Activated CD4-positive, alpha-beta T cell treated with anti-CD3 and anti-CD28 coated beads, Interleukin-2, amount 50 U/mL, for 48 hours (primary cell): ENCODE measurements at regions not wholly inside any gene's neighbourhood (a gene's known extent, or its start where the extent isn't known, plus 50 kb on each side); places are given as distances from the start of the nearest gene placed in this dataset.
"Not testable (repeated sequence)": the region's sequence is repeated elsewhere in the genome, so short reads cannot be mapped to it uniquely, and the experiment has no call there.

Experiments
- DNase-seq, 2 experiments: peaks; one replicate each; pipeline ENCODE4 v3.0.0-alpha.2; 2020

GRCh38 chr12:24349051-24349799, 399.8 kb upstream of the SOX5 start:
- DNase-seq: no peak

- not testable (repeated sequence) for DNase-seq
Measured at GRCh38 chr12:24348180-24348579, 398.7 kb upstream of the SOX5 start.

- no peak for DNase-seq
Measured at GRCh38 chr12:24328261-24328660, 378.8 kb upstream of the SOX5 start.

- no peak for DNase-seq
Measured at GRCh38 chr12:24325331-24325730, 375.9 kb upstream of the SOX5 start.

- DNase-seq: no peak
Measured at GRCh38 chr12:24307716-24308335, 358.4 kb upstream of the SOX5 start.

- DNase-seq: no peak
Measured at GRCh38 chr12:24307153-24307552, 357.7 kb upstream of the SOX5 start.

GRCh38 chr12:24306001-24306400, 356.5 kb upstream of the SOX5 start:
- DNase-seq: no peak

GRCh38 chr12:24304285-24304684, 354.8 kb upstream of the SOX5 start:
- no peak for DNase-seq

GRCh38 chr12:24302708-24303107, 353.2 kb upstream of the SOX5 start:
- DNase-seq: no peak

- no peak for DNase-seq
Measured at GRCh38 chr12:24297516-24297915, 348.0 kb upstream of the SOX5 start.

GRCh38 chr12:24293549-24293948, 344.1 kb upstream of the SOX5 start:
- DNase-seq: no peak

- DNase-seq: no peak
Measured at GRCh38 chr12:24287963-24288362, 338.5 kb upstream of the SOX5 start.

- no peak for DNase-seq
Measured at GRCh38 chr12:24285448-24285847, 336.0 kb upstream of the SOX5 start.

GRCh38 chr12:24281341-24281740, 331.9 kb upstream of the SOX5 start:
- DNase-seq: no peak

GRCh38 chr12:24280056-24280842, 330.8 kb upstream of the SOX5 start:
- no peak for DNase-seq

GRCh38 chr12:24278832-24279231, 329.4 kb upstream of the SOX5 start:
- DNase-seq: no peak

GRCh38 chr12:24270965-24271364, 321.5 kb upstream of the SOX5 start:
- no peak for DNase-seq

- DNase-seq: no peak
Measured at GRCh38 chr12:24270464-24270863, 321.0 kb upstream of the SOX5 start.

GRCh38 chr12:24268663-24269186, 319.3 kb upstream of the SOX5 start:
- DNase-seq: no peak

GRCh38 chr12:24266982-24267381, 317.5 kb upstream of the SOX5 start:
- DNase-seq: no peak

GRCh38 chr12:24256684-24257083, 307.2 kb upstream of the SOX5 start:
- no peak for DNase-seq

GRCh38 chr12:24255920-24256665, 306.6 kb upstream of the SOX5 start:
- no peak for DNase-seq

GRCh38 chr12:24252602-24253001, 303.1 kb upstream of the SOX5 start:
- no peak for DNase-seq
